ENCODE measurements at regions not wholly inside any gene's neighbourhood (a gene's known extent, or its start where the extent isn't known, plus 50 kb on each side); places are given as distances from the start of the nearest gene placed in this dataset.

- no peak for DNase-seq
Observed at GRCh38 chr1:193677874-193678273, 491.5 kb upstream of the B3GALT2 start.

- DNase-seq = no peak
Observed at GRCh38 chr1:193676996-193677549, 490.7 kb upstream of the B3GALT2 start.

GRCh38 chr1:193674292-193674944 lies 488.0 kb upstream of the B3GALT2 start:
- no peak for DNase-seq

GRCh38 chr1:193666485-193667083 lies 480.2 kb upstream of the B3GALT2 start:
- DNase-seq = no peak

DNA sequence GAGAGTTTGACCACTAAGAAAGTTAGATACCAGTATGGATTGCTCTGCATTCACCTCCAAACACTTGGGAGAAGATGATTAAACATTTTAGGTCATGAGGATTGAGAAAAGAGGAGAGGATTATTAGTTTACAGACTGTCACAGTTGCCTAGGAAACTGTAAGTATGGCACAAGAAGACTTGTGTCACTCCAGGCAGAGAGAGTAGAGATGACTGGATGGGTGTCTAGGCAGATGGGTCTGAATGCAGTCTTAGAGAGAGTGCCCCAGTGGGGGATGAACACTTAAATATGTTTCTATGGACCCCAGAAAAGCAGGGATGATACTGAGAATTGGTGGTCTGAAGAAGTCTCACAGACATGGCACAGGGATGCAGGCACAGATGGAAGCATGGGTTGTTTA lies 477.6 kb upstream of the B3GALT2 start:
- DNase-seq = no peak

GRCh38 chr1:193662030-193662429 lies 475.6 kb upstream of the B3GALT2 start:
- DNase-seq = no peak

DNA sequence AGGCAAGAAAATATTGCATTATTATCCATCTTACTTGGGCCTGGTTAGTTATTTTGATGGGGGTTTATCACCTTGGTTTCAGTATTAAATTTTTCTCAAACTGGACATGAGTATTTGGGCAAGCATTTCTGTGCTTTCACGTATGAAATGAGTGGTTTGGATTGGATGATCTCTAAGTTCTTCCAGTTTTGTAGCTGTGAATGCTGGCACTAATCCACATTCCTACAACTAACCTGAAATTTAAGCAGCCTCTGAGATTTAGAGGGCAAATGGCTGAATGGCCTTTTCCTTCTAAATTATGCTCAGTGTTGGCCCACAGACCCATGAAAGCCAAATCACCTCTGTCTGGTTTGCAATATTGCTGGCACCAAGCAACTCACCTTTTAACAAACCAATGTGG lies 475.0 kb upstream of the B3GALT2 start:
- DNase-seq = peak; percentile 11

- DNase-seq = no peak
Observed at GRCh38 chr1:193660428-193660827, 474.0 kb upstream of the B3GALT2 start.

DNA sequence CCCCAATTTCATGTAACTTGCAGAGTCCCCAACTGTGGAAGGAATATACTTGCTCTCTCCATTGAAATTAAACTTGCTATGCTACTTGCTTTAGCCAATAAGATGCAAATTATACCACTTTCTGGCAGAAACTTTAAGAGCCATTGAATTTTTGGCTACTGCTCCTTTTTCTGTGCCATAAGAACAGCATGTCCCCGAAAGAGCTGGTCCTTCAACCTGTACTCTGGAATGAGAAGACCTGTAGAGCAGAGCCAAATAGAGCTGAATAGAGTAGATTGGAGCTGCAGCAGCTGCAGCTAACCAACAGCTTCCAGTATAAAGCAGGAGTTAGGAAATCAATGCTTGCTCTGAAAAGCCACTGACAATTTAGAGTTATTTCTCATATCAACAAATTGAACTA lies 472.3 kb upstream of the B3GALT2 start:
- peak; percentile 60 for DNase-seq

- DNase-seq = no peak
Observed at GRCh38 chr1:193658081-193658480, 471.7 kb upstream of the B3GALT2 start.

GRCh38 chr1:193657552-193657951 lies 471.1 kb upstream of the B3GALT2 start:
- no peak for DNase-seq

- no peak for DNase-seq
Observed at GRCh38 chr1:193656841-193657240, 470.4 kb upstream of the B3GALT2 start.

DNA sequence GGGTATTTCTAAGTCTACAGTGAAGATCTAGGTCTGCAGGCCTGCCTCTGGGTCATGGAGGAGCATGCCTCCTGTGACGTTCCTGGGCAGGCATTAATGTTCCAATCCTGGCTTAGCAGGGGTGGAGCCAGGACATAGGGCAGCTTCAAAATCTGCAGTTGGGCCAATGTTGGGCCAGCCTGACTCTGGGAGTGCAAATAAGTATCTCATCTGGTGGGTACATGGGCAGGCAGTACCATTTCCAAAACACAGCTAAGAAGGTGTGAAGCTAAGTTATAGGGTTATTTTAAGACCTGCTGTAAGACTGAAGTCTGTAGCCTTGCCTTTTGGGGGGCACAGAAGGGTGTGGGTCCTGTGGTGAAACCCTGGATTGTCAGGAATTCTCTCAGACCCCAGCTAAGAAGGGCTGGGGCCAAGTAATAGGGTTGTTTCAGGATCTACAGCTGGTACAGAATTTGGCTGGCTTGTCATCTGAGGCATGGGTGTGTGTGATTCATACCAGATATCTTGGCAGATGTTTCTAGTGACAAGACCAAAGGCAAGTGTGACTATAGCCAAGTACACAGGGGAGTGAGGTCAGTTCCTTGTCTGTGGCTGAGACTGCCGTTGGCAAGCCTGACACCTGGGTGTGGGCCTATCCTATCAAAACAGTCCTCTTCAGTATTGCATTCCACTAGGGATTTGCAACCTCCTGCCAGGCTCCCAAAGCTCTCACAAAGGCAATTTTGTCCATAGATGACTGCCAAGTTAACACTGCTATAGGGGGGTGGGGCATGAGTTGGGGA lies 468.7 kb upstream of the B3GALT2 start:
- DNase-seq = peak; percentile 91

GRCh38 chr1:193649587-193649986 lies 463.2 kb upstream of the B3GALT2 start:
- DNase-seq = no peak

GRCh38 chr1:193634876-193635275 lies 448.5 kb upstream of the B3GALT2 start:
- no peak for DNase-seq

GRCh38 chr1:193634470-193634869 lies 448.1 kb upstream of the B3GALT2 start:
- DNase-seq = no peak

- DNase-seq = no peak
Observed at GRCh38 chr1:193633991-193634390, 447.6 kb upstream of the B3GALT2 start.

GRCh38 chr1:193633093-193633492 lies 446.7 kb upstream of the B3GALT2 start:
- DNase-seq = no peak

GRCh38 chr1:193631306-193631705 lies 444.9 kb upstream of the B3GALT2 start:
- no peak for DNase-seq

GRCh38 chr1:193629875-193630274 lies 443.5 kb upstream of the B3GALT2 start:
- no peak for DNase-seq

GRCh38 chr1:193626695-193627094 lies 440.3 kb upstream of the B3GALT2 start:
- no peak for DNase-seq

DNA sequence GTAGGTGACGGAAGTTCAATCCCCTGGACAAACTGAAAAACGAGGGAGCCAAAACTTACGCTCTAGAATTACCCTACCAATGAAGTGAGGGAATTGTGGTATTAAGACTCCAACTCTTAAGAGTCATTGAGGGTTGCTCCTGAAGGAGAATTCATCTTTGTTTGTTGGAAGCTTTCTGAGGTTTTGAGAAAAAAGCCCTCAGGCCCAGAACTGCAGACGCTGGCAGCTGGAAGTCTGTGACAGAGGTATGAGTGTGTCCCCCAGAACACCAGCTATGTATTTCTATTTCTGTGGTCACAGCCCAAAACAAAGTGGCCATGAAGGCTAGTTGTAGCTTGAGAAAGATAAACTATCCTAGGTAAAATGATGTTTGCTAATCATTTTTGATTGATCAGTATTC lies 438.8 kb upstream of the B3GALT2 start:
- DNase-seq = no peak

DNA sequence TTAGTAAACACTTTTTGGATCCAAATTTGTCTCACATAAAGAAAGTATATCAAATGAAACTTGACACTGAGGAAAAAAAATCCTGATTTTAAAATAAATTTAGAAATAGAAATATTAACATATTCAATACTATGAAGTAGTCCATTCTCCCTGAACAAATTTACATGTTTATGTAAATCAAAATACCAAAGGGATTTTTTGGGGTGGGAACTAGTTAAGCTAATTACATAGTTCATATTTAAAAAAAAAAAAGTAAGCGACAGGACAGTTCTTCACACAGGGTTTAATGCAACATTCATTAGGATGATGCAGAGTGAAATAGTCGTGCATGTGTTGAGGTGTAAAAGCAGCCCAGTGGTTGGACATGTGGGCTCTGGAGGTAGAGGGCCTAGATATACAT lies 433.5 kb upstream of the B3GALT2 start:
- DNase-seq = no peak

DNA sequence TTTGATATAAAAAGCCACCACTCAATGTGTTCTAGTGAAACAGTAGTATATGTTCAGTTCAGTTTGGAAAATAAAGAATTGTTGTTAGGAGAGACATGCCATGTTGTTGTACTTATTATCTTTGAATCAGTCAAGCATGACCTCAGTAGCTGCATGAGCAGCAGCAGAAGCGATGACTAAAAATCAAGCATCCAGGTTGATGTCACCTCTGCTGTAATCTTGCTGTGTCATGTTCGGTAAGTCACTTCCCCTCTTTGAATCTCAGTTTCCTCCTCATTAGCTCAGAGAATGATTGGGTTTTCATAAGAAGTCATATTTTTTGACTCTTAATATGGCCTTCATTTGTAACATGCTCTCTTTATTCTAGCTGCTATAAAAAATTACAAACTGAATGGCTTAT lies 428.4 kb upstream of the B3GALT2 start:
- no peak for DNase-seq

Data from NCI-H446 treated with DMSO at 0.1 percent for 48 hours (cell line).